GM04503 (cell line): ENCODE measurements at regions not wholly inside any gene's neighbourhood (a gene's known extent, or its start where the extent isn't known, plus 50 kb on each side); places are given as distances from the start of the nearest gene placed in this dataset.

Experiments used
- DNase-seq: peaks from one replicate; pipeline ENCODE4 v3.0.0-alpha.2; 2012; ENCODE audit warnings: low read depth

DNA sequence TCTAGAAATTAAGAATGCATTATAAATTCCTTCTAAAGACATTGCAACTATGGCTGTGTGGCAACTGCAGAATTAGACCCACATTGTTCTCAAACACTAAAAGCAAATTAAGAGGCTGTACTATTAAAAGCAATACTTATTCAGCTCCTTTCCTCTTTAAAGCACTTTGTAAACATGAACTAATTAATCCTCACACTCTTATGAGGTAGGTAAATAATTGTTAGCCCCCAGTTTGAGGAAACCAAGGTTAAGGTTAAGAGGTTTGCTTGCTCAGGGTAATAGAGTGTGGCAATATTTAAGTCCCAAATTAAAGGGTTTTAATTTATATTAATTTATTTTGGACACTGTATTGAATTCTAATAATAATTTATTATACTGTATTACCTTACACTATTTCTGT lies 553.8 kb downstream of the LRRIQ3 start:
- DNase-seq: no peak

DNA sequence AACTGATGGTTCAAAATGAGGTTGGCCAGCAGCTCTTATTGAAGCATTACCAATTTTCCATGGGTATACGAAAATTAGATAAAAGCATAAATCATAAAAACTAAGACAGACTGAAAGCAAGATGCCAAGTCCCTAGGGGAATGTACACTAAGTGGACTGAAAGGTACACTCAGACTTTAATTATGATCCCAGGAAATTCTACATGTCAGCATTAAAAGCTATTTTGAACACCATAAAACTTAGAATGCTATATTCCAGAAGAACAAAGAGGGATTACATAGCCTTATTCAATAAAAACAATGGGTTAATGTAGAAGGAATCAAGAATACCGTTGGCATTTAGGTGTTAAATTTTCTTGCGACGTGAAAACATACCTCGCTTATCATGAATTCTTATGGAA lies 558.5 kb downstream of the LRRIQ3 start:
- no peak for DNase-seq

- no peak for DNase-seq
These were observed 560.7 kb downstream of the LRRIQ3 start for GRCh38 chr1:73637264-73637663.

GRCh38 chr1:73635021-73635420 lies 563.0 kb downstream of the LRRIQ3 start:
- no peak for DNase-seq

- DNase-seq: no peak
These were observed 570.3 kb downstream of the LRRIQ3 start for GRCh38 chr1:73627723-73628122.

GRCh38 chr1:73626326-73626725 lies 571.6 kb downstream of the LRRIQ3 start:
- DNase-seq: no peak

- DNase-seq: no peak
These were observed 574.0 kb downstream of the LRRIQ3 start for GRCh38 chr1:73623946-73624345.

DNA sequence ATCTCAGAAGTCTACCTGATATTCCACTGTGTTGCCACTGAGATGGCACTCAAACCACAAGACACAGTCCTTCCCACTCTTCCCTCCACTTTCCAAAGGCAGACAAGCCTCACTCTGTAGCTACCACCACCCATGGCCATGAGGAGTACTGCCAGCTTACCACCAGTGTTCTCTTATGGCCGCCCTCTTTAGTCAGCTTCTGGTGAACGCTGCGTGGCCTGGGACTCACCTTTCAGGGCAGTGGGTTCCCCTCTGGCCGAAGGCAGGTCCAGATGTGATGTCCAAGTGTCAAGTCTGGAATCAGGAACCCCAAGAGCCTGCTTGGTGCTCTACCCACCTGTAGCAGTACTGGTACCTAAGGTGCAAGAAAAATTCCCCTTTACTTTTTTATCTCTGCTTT lies 580.8 kb downstream of the LRRIQ3 start:
- no peak for DNase-seq

- no peak for DNase-seq
These were observed 586.3 kb downstream of the LRRIQ3 start for GRCh38 chr1:73611681-73612080.

DNA sequence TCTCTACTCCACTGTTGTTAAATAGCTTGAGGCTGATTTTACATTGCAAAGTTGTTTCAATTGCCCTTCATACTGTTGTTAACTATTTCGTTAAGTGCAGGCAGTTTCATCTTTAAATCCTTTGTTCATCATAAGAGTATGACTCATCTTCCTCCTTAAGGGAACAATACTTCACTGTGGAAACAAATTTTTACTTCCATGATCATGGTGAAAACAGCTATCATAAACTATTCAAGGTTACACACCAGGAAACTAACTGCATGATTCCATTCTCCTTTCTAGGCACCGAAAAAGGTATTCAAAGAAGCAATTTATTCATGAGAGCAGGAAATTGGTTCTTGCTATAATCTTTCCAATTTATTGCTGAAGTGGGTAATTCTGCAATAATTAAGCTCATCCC lies 593.2 kb downstream of the LRRIQ3 start:
- no peak for DNase-seq

DNA sequence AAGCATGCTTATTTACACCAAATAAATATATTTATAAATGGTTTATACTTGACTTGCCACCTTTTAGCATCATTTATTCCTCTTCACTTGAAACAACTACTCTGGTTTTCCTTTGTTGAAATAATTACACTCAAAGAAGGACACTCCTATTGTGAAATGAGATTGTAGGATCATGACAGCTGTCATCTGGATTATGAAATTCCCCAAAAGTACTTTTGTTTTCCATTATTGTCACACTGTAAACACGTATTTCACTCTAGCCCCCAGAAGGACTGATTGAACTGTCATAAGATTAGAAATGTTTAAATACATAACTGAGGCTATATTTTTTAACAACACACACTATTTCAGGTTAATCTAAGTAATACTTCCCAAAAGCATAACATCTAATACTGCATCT lies 593.8 kb downstream of the LRRIQ3 start:
- no peak for DNase-seq

DNA sequence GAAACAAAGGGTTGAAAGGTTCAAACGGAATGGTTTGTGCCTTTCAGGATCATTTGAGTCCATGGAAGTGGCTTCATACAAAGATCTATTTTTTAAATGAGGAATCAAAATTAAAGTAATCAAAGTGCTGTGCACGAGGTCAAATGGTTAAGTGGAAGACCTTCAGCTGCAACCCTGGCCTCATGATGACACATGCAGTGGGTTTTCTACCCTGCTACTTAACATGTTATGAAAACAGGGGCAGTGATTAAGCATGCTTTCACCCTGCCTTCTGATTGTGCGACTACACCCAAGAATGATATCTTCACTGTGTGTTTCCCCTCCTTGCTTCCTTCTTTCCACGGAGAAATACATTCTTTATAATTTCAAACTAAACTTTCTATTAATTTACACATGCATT lies 604.2 kb downstream of the LRRIQ3 start:
- DNase-seq: no peak

DNA sequence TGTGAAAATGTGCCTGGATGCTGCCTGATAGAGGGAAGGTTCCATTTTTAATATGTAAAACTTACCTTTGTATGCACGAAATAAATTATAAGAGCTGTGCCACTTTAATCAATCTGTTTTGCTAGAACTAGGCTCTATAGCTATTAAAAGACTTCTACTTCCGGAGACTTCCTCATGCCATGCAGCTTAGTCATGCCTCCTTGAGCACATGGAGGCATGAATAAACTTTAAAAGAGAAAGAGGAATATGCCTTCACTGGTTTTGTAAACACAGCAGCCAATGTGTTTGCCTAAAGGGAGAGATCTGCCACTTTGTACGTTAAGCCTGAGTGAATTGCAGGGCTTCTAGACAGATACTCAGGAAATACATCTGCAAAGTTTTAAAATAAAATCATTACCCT lies 604.6 kb downstream of the LRRIQ3 start:
- DNase-seq: no peak

DNA sequence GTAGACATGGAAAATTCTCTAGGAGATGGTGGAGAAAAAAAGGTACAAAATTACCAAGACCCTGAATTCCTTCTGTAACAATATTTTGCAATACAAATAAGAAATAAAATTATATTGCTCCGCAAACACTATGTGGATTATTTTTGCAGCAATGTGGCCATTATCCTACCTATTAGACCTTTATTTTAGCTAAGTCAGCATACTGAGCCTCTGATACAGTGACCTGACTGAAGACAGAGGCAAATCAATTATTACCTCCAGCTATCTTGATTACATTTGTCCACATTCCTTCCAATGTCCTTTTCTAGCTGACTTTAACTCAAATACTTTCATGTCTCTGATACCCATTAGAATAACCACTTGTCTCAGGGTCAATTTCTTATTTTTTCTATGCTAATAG lies 610.9 kb downstream of the LRRIQ3 start:
- no peak for DNase-seq

- no peak for DNase-seq
These were observed 620.8 kb downstream of the LRRIQ3 start for GRCh38 chr1:73577206-73577605.

- no peak for DNase-seq
These were observed 621.9 kb downstream of the LRRIQ3 start for GRCh38 chr1:73576083-73576482.

- no peak for DNase-seq
These were observed 633.7 kb downstream of the LRRIQ3 start for GRCh38 chr1:73564294-73564693.

- no peak for DNase-seq
These were observed 641.7 kb downstream of the LRRIQ3 start for GRCh38 chr1:73556270-73556669.

- DNase-seq: no peak
These were observed 660.6 kb downstream of the LRRIQ3 start for GRCh38 chr1:73537400-73537799.

- DNase-seq: no peak
These were observed 680.3 kb downstream of the LRRIQ3 start for GRCh38 chr1:73517603-73518191.

DNA sequence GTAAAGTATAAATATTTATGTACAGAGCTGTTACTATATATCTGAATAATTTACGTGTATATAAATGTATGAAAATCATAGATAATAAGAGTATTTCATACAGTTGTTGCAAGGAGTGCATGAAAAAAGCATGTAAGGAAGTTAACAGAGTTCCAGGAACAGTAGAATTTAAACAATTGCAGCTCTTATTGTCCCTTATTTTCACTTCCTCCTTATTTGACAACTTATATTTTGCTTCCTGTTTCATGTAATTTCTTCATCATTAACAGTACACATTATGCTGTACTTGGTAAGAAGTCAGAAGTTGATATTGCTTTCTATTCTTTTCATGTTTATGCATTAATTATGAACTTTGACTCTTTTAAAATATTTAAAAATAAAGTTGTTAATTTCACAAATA lies 681.5 kb downstream of the LRRIQ3 start:
- no peak for DNase-seq

DNA sequence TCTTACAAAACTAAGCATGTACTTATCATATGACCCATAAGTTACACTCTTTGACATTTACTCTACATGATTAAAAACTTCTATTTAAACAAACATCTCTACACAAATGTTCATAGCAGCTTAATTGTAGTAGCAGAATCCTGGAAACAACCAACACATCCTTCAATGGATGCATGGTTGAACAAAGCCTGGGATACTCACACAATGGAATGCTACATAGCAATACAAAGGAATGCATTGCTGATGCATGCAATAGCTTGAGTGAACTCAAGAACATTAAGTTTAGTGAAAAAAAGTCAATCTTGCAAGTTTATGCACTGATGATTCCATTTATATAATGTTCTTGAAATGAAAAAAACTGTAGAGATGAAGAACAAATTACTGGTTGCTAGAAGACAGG lies 686.9 kb downstream of the LRRIQ3 start:
- DNase-seq: no peak

DNA sequence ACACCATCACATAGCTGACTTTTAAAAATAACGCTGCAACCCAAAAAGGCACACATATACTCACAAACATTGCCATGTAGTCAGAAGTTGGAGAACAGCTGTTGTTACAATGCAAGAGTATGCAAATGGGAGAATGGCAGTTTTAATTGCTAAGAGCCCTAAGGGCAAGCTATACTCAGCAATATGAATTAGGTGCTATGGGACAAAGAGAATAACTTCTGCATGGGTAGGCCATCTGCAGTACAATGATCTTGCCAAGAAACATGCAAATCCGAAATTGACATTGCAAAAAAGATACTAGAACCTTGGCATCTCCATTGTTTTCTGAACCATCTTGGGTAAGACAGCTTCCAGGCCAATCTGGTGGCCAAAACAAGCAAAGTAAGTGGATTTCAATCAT lies 697.8 kb downstream of the LRRIQ3 start:
- no peak for DNase-seq

DNA sequence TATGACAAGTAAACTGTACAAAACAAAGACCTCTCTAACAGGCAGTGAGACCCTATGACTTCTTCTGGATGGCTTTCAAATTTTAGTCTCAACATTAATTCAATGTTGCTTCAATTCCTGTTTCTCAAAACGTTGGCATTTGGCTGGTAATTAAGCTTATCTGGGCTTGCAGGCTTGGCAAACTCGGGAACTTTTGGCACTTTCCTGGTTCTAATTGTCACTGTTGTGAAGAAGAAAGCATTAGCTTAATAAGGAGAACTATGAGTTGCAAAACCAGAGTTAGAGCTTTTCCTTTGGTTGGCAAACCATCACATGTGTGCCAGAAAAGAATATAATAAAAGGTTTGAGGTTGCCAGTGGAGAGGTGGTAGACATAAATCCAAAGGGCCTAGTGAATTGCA lies 698.3 kb downstream of the LRRIQ3 start:
- no peak for DNase-seq

GRCh38 chr1:73491621-73492020 lies 706.4 kb downstream of the LRRIQ3 start:
- DNase-seq: no peak
